HT-29 (cell line): ENCODE measurements at regions not wholly inside any gene's neighbourhood (a gene's known extent, or its start where the extent isn't known, plus 50 kb on each side); places are given as distances from the start of the nearest gene placed in this dataset.

Source experiments
- DNase-seq: peaks from one replicate; pipeline ENCODE4 v3.0.0-alpha.2; 2015; ENCODE audit warnings: low spot score

DNA sequence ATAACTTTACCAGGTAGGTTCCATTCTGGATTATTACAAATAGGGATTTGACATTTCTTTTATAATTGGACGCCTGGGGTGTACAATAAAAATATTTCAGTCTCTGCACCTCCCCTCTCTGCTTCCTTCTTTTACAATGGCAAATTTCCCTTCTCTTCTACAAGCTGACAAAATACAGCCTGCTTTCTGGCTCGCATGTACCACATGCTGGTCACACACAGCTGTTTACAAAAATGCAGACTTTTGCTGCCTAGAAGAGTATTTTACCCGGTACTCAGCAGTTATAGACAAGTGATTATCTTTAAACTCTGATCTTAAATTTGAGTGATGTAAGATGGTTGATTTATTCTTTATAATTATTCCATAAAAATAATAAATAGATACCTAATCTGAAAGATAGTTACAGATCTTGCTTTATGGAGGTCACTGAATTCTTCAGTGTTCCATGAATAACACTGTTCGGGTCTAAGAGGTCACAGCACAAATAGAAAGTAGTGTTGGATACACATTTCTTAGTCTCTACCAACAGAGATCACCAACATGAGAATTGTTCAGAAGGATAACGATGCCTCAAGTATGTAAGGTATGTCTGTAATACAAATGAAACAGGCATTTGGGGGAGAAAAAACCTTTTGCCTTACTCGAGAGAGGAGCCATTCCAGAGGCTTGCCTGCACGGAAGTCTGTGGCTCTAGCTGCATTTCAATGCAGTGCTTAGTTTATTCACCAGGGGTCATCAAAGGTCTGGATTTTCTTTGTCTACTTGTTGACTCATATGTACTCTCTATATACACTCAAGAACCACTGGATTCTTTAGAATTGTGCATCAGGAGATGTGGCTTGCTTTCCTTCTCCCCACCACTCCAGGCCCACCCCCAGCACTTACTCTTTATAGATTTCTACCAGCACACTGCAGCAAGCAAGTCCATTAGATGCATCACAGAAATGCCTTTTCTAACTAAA lies 206.6 kb upstream of the RFX3 start:
- DNase-seq: peak; percentile 93

DNA sequence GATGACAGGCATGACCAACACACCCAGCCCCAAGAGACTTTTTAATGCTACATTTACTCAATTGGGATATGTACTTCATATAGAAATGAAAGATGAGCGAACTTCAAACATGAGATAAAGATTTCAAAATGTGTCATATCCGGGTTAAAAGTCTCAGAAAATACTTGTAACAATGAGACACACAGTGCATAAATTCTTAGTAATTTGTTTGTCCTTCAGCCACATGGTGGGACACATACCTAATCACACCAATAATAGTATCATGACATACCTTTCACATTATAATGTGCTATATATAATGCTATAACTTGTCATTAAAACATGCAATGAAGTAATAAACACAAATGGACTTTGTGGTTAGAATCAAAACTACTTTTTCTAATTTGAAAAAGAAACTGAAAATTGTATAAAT lies 204.7 kb upstream of the RFX3 start:
- no peak for DNase-seq

DNA sequence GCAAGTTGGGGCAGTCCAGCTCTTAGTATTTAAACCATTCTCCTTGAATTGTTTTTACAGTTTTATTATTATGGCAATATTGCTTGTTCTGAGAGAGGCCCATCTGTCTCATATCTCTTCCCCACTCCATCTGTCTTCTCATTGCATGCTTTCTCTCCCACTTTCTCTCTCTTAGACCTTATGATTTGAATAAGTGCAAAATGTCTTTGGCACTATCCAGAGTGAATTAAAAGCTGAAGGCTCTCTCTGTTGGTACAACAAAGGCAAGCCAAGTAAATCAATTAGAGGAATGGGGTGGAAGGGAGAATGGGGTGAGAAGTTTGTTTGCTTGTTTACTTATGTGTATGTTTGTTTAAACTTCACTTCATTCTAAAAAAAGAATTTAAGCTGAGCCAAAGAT lies 195.3 kb upstream of the RFX3 start:
- no peak for DNase-seq

DNA sequence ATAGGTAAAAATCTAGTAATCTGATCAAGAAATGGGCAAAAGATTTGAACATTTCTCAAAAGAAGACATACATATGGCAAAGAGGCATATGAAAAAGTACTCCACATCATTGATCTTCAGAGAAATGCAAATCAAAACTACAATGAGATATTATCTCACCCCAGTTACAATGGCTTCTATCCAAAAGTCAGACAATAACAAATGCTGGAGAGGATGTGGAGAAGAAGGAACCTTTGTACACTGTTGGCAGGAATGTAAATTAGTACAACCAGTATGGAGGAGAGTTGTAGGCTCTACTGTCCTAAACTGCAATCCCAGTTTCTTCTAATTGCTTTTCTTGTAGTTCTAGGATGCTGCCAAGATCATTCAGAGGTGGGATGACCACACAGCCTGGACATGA lies 193.5 kb upstream of the RFX3 start:
- DNase-seq: no peak

DNA sequence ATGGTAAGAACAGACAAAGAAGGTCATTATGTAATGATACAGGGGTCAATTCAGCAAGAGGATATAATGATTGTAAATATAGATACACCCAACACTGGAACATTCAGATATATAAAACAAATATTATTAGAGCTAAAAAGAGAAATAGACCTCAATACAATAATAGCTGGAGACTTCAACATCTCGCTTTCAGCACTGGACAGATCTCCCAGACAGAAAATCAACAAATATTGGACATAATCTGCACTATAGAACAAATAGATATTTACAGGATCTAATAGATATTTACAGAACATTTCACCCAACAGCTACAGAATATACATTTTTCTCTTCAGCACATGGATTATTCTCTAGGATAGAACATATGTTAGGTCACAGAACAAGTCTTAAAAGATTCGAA lies 190.6 kb upstream of the RFX3 start:
- DNase-seq: no peak

DNA sequence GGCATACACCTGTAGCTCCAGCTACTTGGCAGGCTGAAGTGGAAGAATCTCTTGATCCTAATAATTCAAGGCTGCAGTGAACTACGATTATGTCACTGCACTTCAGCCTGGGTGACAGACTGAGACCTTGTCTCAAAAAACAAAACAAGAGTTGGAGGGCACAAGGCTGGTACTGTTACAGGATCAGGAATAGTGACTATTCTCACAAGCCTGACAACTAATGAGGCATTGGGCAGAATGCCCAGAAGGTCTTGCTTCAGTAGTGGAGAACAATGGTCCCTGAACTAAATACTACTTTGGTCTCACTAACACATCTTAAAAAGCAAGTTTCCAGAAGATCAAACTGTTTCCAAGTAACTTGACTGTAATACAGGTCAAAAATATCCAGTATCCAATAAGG lies 182.9 kb upstream of the RFX3 start:
- no peak for DNase-seq

DNA sequence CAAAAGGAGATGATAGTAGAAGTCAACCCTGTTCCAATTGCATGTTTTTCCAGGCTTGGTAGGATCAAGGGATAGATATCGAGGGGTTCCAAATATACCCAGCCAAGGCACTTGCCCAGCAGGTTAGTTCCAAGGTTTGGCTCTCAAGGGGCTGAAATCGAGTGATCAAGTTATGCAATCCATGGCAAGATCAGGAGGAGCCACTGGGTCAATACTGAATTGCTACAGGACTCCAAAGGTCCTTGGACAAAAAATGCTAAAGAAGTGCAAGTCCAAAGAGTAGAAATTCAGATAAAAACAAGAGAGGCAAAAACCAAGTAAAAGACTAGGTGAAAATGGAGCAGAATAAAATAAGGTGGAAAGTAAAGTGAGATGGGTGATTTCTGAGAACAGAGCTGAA lies 179.1 kb upstream of the RFX3 start:
- no peak for DNase-seq

DNA sequence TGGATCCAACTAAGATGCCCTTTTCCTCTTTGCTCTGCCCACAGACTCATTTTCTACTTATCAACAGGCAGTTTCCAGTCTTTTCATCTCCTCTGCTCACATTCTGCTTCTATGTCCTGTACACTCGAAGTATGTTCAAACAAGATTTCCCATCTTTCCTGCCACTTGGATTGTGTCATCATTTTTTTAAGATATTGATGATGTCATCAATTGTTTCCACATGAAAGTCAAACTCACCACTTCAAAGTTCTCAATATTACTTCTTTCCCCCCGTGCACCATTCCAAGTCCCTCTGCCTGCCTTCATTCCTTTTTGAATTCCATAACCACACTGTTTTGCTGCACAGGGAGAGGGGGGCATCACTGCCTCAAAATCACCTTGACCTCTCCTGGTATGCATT lies 175.0 kb upstream of the RFX3 start:
- DNase-seq: no peak

DNA sequence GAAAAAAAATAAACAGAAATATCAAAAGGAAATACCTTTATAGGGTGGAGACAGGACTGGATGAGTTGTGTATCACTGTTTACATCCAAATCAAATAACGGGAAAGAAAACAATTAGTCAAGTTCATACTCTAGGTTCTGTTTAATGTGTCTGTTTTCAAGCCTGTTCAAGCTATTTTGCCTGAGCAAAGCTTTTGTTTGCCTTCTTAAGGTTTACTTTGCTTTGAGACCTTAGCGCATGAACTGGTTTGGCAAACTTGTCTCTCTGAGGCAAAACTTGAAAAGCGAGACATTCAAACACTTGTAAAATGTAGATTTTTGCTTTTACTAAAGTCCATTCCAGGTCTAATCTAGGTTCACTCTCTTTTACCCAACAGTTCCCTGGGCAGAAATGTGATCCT lies 174.1 kb upstream of the RFX3 start:
- DNase-seq: peak; percentile 12

DNA sequence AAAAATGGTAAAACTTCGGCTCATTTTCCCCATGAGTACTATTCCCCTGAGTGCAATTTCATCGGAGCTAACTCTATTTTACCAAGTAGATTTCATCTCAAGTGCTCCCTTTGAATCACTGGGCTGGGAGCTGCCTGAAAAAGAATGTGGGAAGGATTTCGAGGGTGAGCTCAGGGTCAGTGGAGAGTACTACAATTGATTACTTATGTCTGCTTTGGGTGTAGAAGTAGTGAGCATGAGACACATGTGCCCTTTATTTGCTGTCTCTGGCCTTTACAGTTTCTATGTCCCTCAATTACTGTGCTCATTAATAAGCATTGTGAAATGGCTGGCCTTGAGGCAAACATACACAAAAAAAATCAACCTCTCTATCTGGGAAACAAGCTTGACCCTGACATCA lies 172.7 kb upstream of the RFX3 start:
- no peak for DNase-seq

DNA sequence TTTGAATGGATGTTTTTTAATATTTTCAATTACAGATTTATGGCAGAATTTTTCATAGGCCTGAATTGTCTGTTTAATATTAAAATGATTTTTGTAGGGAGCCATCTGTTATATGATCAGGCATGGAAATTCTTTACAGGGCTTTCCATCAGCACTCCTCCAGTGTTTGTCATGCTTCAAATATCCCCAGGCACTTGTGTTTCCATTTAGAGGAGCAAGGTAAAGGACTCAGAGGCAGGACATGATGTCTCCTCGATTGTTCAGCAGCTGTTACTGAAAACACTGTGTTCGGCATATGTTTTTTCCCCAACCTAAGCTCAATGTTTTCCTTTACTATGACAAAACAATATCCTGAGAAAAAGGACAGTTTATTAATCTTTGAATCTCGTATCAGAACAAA lies 172.3 kb upstream of the RFX3 start:
- DNase-seq: no peak

DNA sequence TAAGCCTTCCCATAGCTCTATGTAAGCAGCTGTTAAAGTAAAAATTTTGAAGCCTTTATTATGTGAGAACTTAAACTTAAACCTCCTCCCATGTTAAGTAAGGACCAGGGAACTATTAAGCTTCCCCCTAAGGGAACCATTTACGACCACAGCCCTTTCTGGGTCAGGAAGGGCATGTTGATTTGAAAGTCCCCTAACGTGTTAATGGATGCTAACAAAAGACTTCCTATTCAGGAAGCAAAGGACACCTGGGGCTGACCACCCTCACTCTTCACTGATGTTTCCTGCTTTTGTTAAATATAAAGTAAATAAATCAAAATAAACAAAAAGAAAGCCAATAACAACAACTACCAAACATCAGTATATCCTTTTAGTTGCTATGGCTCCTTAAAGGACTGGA lies 170.6 kb upstream of the RFX3 start:
- no peak for DNase-seq

DNA sequence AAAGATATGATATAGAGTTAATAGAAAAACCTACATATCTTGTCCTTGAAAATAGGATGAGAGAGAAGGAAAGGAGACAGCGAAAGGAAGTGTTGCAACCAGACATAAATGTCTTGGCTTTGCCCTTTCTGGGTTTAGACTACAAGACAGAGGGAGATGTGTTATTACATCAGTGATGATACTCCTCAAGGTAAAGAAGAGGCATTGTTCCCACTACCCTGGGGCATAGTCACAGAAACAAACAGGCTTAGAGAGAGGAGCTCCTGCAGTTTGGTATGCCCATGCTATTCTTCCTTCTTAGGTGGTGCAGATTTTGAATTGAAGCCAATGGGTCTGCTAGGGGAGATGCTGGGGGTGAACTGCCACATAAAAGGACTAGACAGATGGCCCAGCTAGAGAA lies 166.8 kb upstream of the RFX3 start:
- no peak for DNase-seq

DNA sequence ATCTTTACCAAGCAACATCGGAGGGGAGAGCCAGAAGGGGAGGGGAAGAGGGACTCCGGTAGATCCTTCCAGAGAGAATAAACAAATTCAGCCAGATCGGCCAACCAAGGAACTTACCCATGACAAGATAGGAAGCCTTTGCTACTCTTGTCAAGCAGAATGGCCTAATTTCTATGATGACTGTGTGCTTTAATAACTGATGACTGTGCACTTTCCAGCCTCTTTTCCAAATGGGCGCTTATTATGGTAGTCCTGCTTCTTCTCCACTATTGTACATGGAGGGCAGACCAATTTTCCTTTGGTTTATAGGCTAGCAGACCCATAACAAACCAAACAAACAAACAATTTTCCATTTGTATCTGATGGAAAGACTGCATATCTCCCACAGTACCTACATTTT lies 163.8 kb upstream of the RFX3 start:
- no peak for DNase-seq

DNA sequence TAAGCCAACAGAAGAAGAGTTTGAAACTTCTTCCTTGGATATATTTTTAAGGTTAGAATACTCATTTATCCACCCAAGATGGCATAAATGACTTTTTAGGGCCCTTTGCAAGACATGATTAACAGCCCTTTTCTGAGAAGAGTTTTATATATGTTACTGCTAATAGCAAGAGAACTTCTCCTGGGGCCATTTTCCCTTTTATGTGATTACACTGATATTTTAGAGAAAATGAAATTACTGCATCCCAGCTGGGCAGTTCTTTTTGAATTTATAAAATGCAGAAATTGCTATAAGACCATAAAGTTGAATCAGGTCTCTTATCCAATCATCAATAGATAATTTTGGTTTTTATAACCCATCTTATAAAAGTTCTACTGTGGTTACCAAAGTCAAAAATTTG lies 161.3 kb upstream of the RFX3 start:
- no peak for DNase-seq

DNA sequence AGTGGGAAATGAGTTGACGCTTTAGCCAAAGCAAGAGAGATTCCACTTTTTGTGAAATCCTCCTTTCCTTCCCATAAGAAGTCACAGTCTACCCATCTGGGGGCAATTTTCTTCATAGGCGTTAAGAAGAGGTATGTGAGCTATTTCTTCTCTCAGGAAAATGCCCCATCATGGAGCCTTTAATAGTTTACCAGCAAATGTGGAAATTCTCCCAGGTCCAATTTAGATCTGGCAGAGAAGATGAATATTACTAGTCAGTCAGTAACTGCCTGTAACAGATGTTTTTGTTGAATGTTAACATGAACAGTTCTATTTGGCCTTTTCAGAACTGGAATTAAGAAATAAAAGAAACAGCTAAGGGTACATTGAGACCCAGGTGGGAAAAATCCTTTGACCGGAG lies 156.4 kb upstream of the RFX3 start:
- DNase-seq: no peak

DNA sequence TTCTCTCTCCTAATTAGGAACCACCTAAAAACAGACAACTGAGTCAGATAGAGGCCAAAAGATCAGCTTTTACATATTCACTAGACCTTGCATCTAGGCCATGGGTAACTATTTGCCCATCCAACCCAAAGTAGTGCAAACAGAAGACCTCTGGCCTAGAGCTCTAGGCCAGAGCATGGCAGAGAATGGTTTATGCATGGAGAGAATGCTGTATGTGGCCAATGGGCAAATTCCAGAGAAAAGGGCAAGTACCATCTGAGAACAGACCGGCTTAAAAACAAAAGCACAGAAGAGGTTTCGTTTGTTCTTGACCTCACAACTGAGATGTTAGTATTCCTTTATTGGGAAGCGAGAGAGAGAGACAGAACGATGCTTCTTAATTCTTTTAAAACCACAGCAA lies 151.7 kb upstream of the RFX3 start:
- DNase-seq: no peak

DNA sequence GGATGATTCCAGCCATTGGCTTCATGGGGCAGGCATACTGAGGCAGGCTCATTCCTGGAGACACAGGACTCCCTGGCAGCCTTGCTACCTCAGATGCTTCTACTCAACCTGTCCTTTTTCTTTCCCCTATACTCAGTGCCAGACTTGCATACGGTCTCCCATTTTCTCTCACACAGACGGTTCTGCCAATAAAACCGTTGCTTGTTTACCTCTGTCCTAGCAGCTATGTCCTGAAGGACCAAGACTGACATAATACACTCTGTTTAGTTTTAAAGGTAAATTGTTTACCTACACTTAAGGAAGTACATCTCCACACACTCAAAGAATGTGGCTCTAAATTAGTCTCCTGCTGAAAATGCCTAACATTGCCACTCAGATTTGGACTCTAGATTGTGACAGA lies 151.0 kb upstream of the RFX3 start:
- DNase-seq: no peak

DNA sequence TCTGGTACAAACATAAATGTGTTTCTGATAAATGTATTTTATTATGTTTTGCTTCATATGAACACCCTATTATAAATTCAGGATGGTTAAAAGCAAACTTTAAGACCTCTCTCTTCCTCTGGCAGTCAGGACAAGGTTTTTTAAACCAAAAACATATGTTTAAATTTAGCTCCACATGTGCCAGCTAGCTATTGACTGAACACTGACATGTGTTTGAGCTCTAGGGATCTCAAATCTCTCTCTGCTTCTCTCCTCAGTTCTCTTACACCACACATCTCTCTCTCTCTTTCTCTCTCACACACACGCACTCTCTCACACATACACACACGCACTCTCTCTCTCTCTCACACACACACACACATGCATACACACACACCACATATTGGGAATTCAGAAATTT lies 150.1 kb upstream of the RFX3 start:
- DNase-seq: no peak

DNA sequence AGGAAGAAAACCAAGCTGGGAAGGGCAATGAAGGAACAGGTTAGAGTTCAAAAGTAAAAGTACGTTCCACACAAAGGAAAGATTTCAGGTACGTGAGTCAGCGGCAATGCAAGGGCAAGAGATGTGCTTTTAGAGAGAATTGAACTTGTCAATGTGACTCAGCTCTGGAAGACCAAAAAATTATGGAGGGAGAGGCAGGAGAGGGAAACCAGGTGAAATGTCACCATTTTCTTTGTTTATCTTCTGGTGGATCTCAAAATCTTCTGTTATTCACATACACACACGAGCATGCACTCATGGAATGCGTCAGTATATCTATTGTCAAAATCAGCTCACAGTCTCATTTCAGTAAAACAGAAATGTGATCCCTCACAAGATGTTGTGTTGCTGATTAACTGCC lies 148.8 kb upstream of the RFX3 start:
- DNase-seq: no peak

DNA sequence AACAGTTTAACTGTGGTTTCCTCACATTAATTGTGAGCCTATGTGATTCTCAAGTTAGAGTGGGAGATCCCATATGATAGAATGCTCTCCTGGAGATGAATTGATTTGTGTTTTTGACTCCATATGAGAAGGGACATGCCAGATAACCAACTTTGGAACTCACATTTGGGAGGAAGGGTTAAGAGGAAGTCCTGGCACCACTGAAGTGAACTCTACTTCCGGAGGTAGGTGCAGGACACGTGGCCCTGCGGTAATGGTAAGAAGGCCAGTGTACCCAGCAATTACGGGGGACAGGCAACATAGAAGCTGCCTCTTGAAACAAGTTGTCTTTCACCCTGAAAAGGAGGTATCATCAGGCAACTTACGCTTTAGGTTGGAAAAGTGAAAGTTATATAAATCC lies 146.6 kb upstream of the RFX3 start:
- DNase-seq: no peak

DNA sequence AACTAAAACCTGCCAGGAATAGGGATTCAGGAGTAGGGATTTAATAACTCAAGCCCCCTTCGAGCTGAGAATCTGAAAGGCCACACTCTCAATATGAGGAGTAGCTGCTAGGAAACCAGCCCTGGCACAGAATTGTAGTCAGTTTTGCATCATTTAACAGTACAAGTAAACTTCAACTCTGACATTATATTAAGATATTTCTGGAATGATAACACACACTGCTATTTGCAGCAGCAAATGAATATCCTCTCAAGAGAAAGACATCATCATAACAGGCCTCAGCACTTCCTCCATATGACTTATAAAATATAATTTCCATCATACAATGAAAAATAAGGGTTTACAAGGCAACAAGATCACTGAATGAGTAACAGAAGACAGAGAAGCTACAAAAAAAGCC lies 138.2 kb upstream of the RFX3 start:
- no peak for DNase-seq

DNA sequence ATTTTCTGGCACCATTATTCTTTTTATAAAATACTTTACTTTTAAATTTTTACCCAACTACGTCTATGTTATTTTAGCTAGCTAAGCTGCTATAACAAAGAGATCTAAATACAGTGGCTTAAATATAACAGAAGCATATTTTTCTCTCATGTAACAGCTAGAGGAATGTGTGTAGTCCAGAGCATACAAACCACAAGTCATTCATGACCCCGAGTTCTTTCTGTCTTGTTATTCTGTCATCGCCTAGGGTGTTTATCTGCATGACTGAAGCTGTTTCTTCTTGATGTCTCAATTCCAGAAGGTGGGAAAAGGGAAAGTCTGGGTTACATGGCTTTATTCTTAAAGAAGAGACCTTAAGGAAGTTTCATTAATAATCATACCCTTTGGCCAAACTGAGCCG lies 136.9 kb upstream of the RFX3 start:
- no peak for DNase-seq

DNA sequence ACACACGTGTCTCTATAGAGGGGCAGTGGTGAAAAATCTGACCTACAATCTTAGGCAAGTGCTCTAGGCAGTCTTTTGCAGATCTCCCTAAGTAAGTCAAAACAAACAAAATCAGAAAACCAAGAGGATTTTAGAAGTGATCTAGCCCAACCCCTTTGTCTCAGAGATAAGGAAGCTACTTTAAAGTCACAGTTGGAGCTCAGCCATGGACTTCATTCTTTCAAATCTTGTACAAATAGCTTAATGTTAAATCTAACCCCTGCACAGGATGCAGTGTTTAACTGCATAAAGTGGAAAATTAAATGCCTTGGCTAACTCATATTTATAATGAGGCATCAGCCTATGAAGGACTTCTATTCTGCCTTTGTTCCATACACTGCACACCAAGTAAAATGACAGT lies 135.1 kb upstream of the RFX3 start:
- no peak for DNase-seq
